ENCODE measurements at regions not wholly inside any gene's neighbourhood (a gene's known extent, or its start where the extent isn't known, plus 50 kb on each side); places are given as distances from the start of the nearest gene placed in this dataset.

DNA sequence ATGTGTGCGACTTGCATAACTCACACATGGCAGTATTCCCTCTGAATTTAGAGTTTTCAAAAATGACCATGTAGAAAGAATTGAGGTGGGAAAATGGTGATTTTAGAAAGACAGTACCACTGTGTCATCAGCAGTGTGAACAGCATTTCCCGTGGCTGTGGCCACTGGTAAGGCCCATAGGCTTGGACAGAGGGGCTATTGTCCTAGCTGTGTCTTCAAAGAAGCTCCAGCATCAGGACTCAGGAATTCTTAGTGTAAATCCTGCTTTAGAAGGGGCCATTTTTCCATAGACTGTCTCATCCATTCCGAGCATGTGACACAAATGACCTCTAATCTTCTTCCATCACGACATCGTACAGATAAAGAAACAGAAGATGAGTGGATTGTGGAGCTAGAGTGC is 119.3 kb upstream of the BACE2 start:
- no peak for ATAC-seq
- H3K27me3 Mint-ChIP-seq, result peaks cover 35% of the 10 kb centered on the region
- H3K27ac Mint-ChIP-seq, result no peak overlapping the region
- peaks cover 5% of the 10 kb centered on the region for H3K4me1 Mint-ChIP-seq
- no peaks in the 10 kb centered on the region for H3K9me3 Mint-ChIP-seq
- no peak overlapping the region for H3K4me3 Mint-ChIP-seq
- no peaks in the 10 kb centered on the region for H3K36me3 Mint-ChIP-seq

DNA sequence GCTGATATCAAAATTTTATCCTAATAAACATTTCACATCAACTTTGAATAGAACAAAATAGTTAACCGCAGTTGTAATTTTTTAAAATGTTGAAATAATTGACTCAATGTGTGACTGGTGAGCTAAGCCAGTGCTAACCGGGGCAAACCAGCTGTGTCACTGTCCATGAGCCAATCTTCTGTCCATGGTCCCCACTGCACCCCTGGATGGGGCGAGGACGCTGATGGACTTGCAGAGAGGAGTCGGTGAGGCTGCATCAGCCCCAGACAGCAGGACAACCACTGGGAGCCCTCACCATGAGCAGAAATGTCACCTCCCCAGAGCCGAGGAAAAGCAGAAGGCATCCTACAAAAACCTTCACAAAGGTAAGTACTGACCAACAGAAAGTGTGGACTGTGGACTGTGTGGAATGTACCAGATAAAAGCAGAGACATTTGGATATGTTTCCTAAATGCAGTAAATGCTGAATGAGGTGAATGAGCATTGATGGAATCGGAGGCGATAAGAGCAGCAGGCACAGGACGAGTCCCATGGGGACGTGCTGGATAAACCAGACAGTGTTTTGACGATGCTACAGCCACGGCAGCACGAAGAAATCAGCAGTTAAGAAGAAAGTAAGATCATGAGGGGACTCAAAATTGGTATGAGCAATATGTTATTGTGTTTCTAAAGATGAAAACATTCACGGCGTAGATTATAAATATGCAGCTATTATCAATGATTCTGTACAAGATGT is 115.0 kb upstream of the BACE2 start:
- H3K27ac Mint-ChIP-seq, result no peak overlapping the region
- H3K4me1 Mint-ChIP-seq, result no peaks in the 10 kb centered on the region
- H3K27me3 Mint-ChIP-seq, result peaks cover 15% of the 10 kb centered on the region
- H3K36me3 Mint-ChIP-seq, result no peaks in the 10 kb centered on the region
- no peak for ATAC-seq
- no peaks in the 10 kb centered on the region for H3K9me3 Mint-ChIP-seq
- no peak overlapping the region for H3K4me3 Mint-ChIP-seq

DNA sequence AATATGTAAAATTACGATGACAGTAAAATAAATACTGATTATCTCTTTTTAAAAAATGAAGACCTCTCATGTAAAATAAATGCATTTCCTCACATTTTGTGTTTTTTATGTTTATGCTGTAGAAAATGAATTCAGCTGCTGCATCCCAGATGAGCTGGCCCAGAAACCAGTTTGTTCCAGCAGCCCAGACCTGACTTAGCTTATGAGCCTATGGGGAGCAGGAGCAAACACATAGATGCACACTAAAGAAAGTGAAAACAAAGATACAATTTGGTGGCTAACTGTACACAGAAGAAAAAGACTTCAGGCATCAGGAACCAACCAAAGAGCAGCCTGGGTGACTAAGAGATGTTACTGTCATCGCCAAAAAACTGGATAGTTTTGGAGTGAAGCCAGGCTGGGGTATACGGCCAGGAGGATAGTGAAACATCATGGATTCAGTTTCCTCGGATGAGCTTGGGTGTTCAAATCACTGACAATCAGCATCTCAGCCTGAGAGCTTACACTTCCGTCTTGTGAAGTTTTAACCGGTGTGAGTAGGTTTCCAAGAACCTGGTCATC is 113.9 kb upstream of the BACE2 start:
- Mint-ChIP-seq H3K4me3 (no peak overlapping the region), H3K36me3 (no peaks in the 10 kb centered on the region), H3K27ac (no peak overlapping the region), H3K4me1 (no peaks in the 10 kb centered on the region), H3K27me3 (peaks cover 15% of the 10 kb centered on the region), H3K9me3 (no peaks in the 10 kb centered on the region)
- no peak for ATAC-seq

DNA sequence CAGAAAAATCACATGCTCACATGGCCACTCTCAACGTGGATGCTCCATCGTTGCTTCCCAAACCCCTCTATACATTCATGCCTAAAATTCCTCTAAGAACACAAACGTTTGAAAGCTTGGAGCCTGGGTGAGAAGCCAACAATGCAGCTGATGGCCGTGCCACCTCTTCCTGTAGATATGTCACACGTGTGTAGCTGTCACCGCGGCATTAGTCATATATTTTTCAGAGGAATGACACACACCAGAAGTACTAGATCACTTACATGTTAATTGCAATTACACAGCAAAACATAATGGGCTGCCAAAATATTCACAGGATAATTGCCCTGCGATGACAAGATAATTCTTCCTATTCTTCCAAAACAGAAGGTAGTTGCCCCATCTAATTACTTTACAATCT is 112.7 kb upstream of the BACE2 start:
- Mint-ChIP-seq H3K9me3 (peaks cover 2% of the 10 kb centered on the region), H3K4me3 (no peak overlapping the region), H3K27ac (no peak overlapping the region), H3K4me1 (no peaks in the 10 kb centered on the region), H3K36me3 (no peaks in the 10 kb centered on the region), H3K27me3 (peaks cover 19% of the 10 kb centered on the region)
- no peak for ATAC-seq

DNA sequence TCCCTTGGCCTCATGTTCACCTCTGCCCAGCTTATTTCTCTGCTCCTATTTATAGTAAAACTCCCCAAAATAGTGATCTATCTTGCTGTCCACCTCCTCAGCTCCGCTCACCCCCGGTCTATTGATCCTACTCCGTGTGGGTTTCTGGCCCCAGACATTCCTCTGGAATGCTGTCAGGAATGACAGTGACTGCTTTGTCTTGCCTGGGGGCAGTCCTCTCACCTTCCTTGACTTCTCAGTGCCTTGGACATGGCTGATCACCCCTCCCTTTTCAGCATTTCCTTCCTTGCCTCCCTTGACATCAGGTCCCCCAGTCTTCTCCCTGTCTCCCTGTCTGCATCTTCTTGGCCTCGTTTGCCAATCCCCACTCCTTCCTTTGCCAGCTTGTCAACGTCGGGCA is 108.1 kb upstream of the BACE2 start:
- H3K27me3 Mint-ChIP-seq, result peaks cover 37% of the 10 kb centered on the region
- peaks cover 2% of the 10 kb centered on the region for H3K9me3 Mint-ChIP-seq
- no peaks in the 10 kb centered on the region for H3K4me1 Mint-ChIP-seq
- no peak overlapping the region for H3K4me3 Mint-ChIP-seq
- no peak for ATAC-seq
- H3K27ac Mint-ChIP-seq, result no peak overlapping the region
- no peaks in the 10 kb centered on the region for H3K36me3 Mint-ChIP-seq

DNA sequence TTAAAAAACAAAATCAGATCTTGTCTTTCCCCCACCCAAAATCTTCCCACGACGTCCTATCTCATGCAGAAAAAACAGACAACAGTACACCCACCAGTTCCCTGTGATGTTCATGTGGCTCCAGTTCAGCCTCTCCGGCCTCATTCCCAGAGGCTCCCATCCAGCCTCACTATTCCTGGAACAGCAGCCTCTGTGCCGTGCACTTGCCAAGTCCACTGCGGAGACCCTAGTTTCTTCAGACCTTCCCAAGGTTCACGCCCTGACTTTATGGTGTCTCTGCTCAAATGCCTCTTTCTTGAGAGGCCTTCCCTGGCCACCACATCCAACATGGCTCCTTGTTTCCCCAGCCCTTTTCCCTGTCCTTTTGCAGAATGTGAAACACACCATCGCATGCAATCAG is 106.3 kb upstream of the BACE2 start:
- H3K4me1 Mint-ChIP-seq, result no peaks in the 10 kb centered on the region

DNA sequence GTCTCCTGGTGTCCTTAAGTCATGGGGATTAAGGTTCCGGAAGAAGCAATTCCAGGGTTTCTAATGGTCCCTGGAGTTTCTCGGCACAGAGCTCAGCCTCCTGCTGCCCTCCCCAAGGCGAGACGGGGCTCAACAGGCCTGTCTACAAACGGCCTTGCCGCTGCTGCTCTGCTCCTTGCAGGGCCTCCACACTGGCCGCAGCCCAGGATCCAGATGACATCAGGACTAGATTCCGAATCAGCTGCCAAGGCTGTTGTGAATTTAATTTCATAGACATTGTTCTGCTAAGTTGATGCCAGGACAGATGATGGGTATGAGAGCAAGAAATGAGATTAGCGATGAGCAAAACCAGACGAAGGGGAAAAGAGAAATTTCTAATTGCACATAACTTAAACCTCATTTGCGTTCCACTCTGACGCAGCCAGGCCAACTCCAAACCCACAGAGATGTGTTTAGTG is 103.6 kb upstream of the BACE2 start:
- Mint-ChIP-seq H3K27me3 (peaks cover 62% of the 10 kb centered on the region), H3K4me1 (peaks cover 9% of the 10 kb centered on the region), H3K9me3 (peaks cover 2% of the 10 kb centered on the region), H3K27ac (no peak overlapping the region), H3K4me3 (no peak overlapping the region), H3K36me3 (no peaks in the 10 kb centered on the region)
- ATAC-seq, result no peak

More for the DNA sequence above, 106.3 kb upstream of the BACE2 start:
- H3K4me3 Mint-ChIP-seq, result no peak overlapping the region
- no peaks in the 10 kb centered on the region for H3K36me3 Mint-ChIP-seq
- H3K27ac Mint-ChIP-seq, result no peak overlapping the region
- peaks cover 36% of the 10 kb centered on the region for H3K27me3 Mint-ChIP-seq
- no peak for ATAC-seq
- peaks cover 2% of the 10 kb centered on the region for H3K9me3 Mint-ChIP-seq

DNA sequence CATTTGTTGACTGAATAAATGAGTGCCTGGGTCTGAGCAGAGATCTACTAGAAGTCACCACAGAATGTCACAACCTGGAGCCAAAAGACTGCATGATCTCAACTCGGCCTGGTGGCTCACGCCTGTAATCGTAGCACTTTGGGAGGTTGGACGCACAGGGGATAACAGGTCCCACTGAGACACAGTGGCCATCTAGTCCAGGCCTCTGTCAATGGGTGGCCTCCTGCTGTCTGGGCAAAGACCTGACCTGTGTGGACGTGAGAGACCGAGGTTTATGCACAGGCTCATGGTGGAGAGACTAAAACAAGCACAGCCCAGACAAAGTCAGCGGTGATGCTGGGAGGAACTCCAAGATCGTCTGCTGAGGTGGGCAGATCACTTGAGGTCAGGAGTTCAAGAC is 103.0 kb upstream of the BACE2 start:
- H3K4me3 Mint-ChIP-seq, result no peak overlapping the region
- H3K9me3 Mint-ChIP-seq, result peaks cover 2% of the 10 kb centered on the region
- peaks cover 9% of the 10 kb centered on the region for H3K4me1 Mint-ChIP-seq
- no peak overlapping the region for H3K27ac Mint-ChIP-seq
- H3K36me3 Mint-ChIP-seq, result no peaks in the 10 kb centered on the region
- ATAC-seq, result no peak
- peaks cover 58% of the 10 kb centered on the region for H3K27me3 Mint-ChIP-seq

DNA sequence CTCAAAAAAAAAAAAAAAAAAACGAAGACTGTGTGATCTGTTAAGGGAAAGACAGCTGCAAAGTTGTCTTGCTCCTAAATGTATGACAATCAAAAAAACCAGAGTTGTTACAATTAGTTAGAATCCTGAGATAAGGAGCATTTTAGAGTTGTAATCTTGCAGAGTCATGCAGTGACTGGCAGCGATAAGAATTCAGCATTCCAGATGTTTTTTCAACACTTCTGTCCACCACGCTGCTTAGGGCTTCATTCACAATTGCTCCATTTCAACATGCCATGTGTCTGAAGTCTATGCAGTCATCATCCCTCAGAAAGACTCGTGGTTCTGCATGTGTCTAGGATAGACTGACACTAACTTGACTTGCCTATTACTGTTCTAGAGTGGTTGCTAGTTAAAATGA is 102.4 kb upstream of the BACE2 start:
- H3K36me3 Mint-ChIP-seq, result no peaks in the 10 kb centered on the region
- H3K9me3 Mint-ChIP-seq, result no peaks in the 10 kb centered on the region
- H3K4me1 Mint-ChIP-seq, result peaks cover 9% of the 10 kb centered on the region
- H3K27me3 Mint-ChIP-seq, result peaks cover 56% of the 10 kb centered on the region
- no peak overlapping the region for H3K27ac Mint-ChIP-seq
- no peak overlapping the region for H3K4me3 Mint-ChIP-seq
- ATAC-seq, result no peak

DNA sequence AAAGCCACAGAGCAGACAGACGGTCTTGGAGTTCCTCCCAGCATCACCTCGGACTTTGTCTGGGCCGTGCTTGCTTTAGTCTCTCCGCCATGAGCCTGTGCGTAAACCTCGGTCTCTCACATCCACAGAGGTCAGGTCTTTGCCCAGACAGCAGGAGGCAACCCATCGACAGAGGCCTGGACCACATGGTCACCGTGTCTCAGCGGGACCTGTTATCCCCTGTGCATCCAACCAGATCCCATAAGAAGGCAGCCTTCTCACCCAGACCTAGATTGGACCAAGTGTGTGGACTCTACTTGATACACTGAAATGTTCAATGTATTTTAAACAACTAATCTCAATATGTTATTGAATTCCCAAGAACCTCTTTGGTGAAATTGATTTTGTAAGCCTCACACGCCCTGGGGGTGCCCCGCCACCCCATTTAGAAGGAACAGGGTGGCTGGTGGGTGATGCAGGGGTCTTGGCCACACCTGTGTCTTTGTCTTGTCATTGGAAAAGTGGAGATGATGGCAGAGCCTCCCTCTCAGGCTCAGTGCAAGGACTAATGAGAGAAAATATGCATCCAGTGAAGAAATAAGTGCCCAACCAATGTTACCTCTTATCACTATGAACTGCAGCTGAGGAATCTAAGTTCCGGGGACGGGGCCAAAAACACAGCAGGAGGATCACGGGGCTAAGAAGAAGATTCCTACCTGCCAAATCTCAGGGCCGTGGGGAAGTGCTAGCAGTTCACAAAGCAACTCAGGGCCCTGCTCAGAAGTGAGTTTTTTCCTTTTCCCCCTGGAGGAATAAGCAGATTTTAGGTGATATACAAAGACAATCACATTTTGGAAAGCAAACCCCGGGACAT is 101.6 kb upstream of the BACE2 start:
- H3K4me1 Mint-ChIP-seq, result peaks cover 9% of the 10 kb centered on the region
- H3K4me3 Mint-ChIP-seq, result no peak overlapping the region
- H3K27me3 Mint-ChIP-seq, result peaks cover 55% of the 10 kb centered on the region
- ATAC-seq, result peak; percentile 5
- no peak overlapping the region for H3K27ac Mint-ChIP-seq
- H3K9me3 Mint-ChIP-seq, result no peaks in the 10 kb centered on the region
- no peaks in the 10 kb centered on the region for H3K36me3 Mint-ChIP-seq

DNA sequence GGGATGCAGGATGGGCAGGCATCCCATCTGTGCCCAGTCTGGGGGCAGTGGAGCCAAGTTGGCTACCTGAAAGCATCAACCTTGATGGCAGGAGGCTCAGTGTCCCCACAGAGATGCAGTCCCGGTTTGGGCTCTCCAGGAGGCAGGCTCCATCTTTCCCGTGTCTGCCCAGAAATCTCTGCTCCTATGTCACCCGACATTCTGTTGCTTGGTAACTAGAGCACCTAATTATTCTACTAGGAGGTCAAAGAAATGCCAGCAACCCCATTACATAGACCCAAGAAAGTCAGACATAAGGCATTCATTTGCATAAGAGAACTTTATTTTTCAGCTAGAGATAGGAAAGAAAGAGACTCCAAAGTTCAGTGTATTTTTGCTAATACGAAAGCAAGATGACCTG is 100.3 kb upstream of the BACE2 start:
- Mint-ChIP-seq H3K4me3 (no peak overlapping the region), H3K4me1 (peaks cover 9% of the 10 kb centered on the region), H3K9me3 (no peaks in the 10 kb centered on the region), H3K36me3 (no peaks in the 10 kb centered on the region), H3K27ac (no peak overlapping the region), H3K27me3 (peaks cover 53% of the 10 kb centered on the region)
- no peak for ATAC-seq

DNA sequence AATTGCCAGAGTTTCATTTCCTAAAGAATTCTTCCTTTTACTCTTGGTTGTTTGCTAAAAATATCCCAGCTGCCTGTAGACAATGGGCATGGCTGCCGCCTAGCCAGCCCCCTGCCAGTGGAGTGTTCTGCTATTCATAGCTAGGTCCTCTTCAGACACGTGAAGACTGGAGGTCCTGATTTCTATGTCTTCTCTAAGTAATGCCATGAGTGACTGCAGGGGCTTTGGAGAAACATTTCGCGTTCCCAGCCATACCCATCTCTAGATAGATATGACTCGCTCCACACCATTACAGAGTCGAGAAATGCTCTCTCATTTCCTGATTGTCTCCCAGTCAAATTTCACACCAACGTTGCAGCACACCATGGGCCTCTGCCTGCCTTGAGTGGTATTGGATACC is 99.5 kb upstream of the BACE2 start:
- no peaks in the 10 kb centered on the region for H3K36me3 Mint-ChIP-seq
- H3K9me3 Mint-ChIP-seq, result no peaks in the 10 kb centered on the region
- ATAC-seq, result no peak
- peaks cover 9% of the 10 kb centered on the region for H3K4me1 Mint-ChIP-seq
- peaks cover 61% of the 10 kb centered on the region for H3K27me3 Mint-ChIP-seq
- no peak overlapping the region for H3K27ac Mint-ChIP-seq
- H3K4me3 Mint-ChIP-seq, result no peak overlapping the region

DNA sequence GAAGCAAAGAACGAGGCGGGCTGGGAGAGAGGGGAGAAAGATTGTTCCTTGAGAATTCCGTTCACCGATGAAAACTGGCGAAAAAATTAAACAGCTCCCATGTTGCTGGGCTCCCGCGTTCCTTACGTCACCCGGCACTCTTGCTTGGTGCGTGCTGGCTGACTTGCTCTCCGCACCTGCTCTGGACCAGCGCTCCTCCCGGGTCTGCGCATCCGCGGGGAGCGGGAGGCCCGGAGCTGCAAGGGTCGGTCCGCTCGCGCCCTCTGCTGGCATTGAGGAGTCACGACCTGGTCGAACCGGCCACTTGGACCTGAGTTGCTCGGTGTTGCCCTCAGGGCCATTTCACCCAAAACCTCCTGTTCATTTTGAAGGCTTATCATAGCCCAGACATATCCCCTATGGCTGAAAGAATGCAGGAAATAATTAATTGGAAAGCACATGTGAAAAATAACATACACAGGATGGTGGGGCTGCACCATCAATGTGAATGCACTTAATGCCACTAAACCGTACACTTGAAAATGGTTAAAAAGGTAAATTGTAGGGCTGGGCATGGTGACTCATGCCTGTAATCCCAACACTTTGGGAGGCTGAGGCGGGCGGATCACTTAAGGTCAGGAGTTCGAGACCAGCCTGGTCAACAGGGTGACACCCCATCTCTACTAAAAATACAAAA is 98.9 kb upstream of the BACE2 start:
- Mint-ChIP-seq H3K27ac (no peak overlapping the region), H3K36me3 (no peaks in the 10 kb centered on the region), H3K4me3 (peak overlapping the region; percentile 16), H3K4me1 (peaks cover 9% of the 10 kb centered on the region), H3K27me3 (peaks cover 61% of the 10 kb centered on the region), H3K9me3 (no peaks in the 10 kb centered on the region)
- peak; percentile 60 for ATAC-seq

DNA sequence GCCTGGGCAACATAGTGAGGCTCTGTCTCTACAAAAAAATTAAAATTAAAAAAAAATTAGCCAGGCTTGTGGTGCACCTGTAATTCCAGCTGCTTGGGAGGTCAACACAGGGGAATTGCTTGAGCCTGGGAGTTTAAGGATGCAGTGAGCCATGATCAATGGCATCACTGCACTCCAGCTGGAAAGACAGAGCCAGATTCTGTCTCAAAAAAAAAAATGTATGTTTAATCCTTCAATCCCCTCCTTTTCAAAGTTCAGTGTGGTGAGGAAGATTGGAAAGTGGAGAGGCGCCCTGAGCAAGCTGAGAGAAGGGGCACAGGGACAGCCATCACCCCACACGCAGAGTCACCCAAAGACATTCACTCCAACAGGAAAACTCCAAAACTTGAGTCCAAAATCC is 97.7 kb upstream of the BACE2 start:
- Mint-ChIP-seq H3K27me3 (peaks cover 61% of the 10 kb centered on the region), H3K36me3 (no peaks in the 10 kb centered on the region), H3K4me1 (peaks cover 9% of the 10 kb centered on the region), H3K4me3 (no peak overlapping the region), H3K9me3 (no peaks in the 10 kb centered on the region), H3K27ac (no peak overlapping the region)
- ATAC-seq, result no peak
